DND-41 (cell line): ENCODE measurements at regions not wholly inside any gene's neighbourhood (a gene's known extent, or its start where the extent isn't known, plus 50 kb on each side); places are given as distances from the start of the nearest gene placed in this dataset.

ENCODE experiments used
- ATAC-seq: fragments of 200-7000 bp; cut with Tn5 transposase; 3 replicates; pipeline ENCODE4 v1.9.1; 2021; ENCODE audit warnings: low read depth; ENCODE audit not compliant: insufficient read depth
- DNase-seq: peaks from one replicate; pipeline ENCODE4 v3.0.0-alpha.2; 2020
- H2AFZ ChIP-seq: 2 replicates; pipeline ENCODE4 v1.6.0; 2012; ENCODE audit warnings: low read depth, low read length
- H3K27ac ChIP-seq: 2 replicates; pipeline ENCODE4 v1.5.1; 2012; ENCODE audit warnings: low read length, inconsistent platforms
- H3K27me3 ChIP-seq: fragments of 200-600 bp; sonication (generic); 2 replicates; pipeline ENCODE4 v1.6.0; 2012; ENCODE audit warnings: low read length, mild to moderate bottlenecking, inconsistent platforms; ENCODE audit not compliant: insufficient read depth, poor library complexity
- H3K36me3 ChIP-seq: 2 replicates; pipeline ENCODE4 v1.5.1; 2012; ENCODE audit warnings: low read length, inconsistent platforms; ENCODE audit not compliant: insufficient read depth
- H3K4me1 ChIP-seq: 2 replicates; pipeline ENCODE4 v1.5.1; 2012; ENCODE audit warnings: mild to moderate bottlenecking, low read length; ENCODE audit not compliant: insufficient read depth
- H3K4me2 ChIP-seq: 2 replicates; pipeline ENCODE4 v1.6.0; 2012; ENCODE audit warnings: mild to moderate bottlenecking, moderate library complexity, low read length, inconsistent platforms; ENCODE audit not compliant: insufficient read depth
- H3K4me3 ChIP-seq, 2 experiments: fragments of 200-600 bp in 1 of 2; shearing (Covaris generic) in 1 of 2; 2 replicates each; pipeline ENCODE4 v1.5.1; 2012 to 2016; ENCODE audit warnings: inconsistent platforms in 2 of 2, low read length in 2 of 2, mild to moderate bottlenecking in 2 of 2, low read depth in 1 of 2, moderate library complexity in 1 of 2
- H3K79me2 ChIP-seq: 2 replicates; pipeline ENCODE4 v1.6.0; 2012; ENCODE audit warnings: low read length, inconsistent platforms; ENCODE audit not compliant: insufficient read depth
- H3K9ac ChIP-seq: 2 replicates; pipeline ENCODE4 v1.6.0; 2012; ENCODE audit warnings: low read depth, mild to moderate bottlenecking, inconsistent platforms, low read length, moderate library complexity
- H3K9me3 ChIP-seq: 2 replicates; pipeline ENCODE4 v1.5.1; 2012; ENCODE audit warnings: low read length, moderate library complexity, mild to moderate bottlenecking, inconsistent platforms; ENCODE audit not compliant: insufficient read depth, severe bottlenecking
- H4K20me1 ChIP-seq: 2 replicates; pipeline ENCODE4 v1.6.0; 2012; ENCODE audit warnings: low read length; ENCODE audit not compliant: insufficient read depth
- EZH2 ChIP-seq: IDR thresholded peaks from 3 replicates; pipeline ENCODE4 v1.6.1; 2012; ENCODE audit warnings: borderline replicate concordance, low read depth, mild to moderate bottlenecking, moderate library complexity, low read length, inconsistent platforms; ENCODE audit not compliant: severe bottlenecking
- TF ChIP-seq, protein P1 (sequence below): IDR thresholded peaks from 2 replicates; pipeline ENCODE4 v1.5.1; 2012; ENCODE audit warnings: borderline replicate concordance, low read length, moderate library complexity, mild to moderate bottlenecking; ENCODE audit not compliant: poor library complexity, severe bottlenecking; ENCODE audit errors: extremely low read depth

DNA sequence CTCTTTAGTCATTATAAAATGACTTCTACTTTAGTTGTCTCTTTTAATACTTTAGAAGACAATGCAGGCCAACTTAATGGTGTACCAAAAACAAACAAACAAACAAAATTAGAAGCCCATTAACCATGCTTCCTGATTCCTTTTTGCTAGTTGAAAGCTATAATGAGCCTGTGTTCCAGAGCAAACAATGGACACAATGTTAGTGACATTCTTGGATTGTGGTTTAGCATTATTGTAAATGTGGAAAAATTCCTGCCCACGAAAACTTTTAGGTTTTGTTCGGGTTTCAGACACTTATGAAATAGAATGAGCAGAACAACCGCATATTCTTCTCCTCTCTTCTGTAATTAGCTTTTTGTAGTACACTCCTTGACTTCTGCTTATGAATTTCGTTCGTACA is 1682.7 kb upstream of the PCDH7 start:
- Histone ChIP-seq H3K27ac (no peak overlapping the region), H3K27me3 (no peaks in the 10 kb centered on the region)
- no peak for ATAC-seq

GRCh38 chr4:29043411-29043810 is 1676.8 kb upstream of the PCDH7 start:
- H3K4me2 ChIP-seq, result no peak overlapping the region
- ATAC-seq (no peak), DNase-seq (no peak)
- H3K36me3 ChIP-seq, result no peaks in the 10 kb centered on the region
- no peaks in the 10 kb centered on the region for H3K79me2 ChIP-seq
- H2AFZ ChIP-seq, result no peak overlapping the region
- H3K4me1 ChIP-seq, result no peaks in the 10 kb centered on the region
- no peaks in the 10 kb centered on the region for H4K20me1 ChIP-seq
- no peak overlapping the region for H3K27ac ChIP-seq
- no peaks in the 10 kb centered on the region for H3K9me3 ChIP-seq
- H3K9ac ChIP-seq, result no peak overlapping the region
- TF ChIP-seq, protein P1, sequence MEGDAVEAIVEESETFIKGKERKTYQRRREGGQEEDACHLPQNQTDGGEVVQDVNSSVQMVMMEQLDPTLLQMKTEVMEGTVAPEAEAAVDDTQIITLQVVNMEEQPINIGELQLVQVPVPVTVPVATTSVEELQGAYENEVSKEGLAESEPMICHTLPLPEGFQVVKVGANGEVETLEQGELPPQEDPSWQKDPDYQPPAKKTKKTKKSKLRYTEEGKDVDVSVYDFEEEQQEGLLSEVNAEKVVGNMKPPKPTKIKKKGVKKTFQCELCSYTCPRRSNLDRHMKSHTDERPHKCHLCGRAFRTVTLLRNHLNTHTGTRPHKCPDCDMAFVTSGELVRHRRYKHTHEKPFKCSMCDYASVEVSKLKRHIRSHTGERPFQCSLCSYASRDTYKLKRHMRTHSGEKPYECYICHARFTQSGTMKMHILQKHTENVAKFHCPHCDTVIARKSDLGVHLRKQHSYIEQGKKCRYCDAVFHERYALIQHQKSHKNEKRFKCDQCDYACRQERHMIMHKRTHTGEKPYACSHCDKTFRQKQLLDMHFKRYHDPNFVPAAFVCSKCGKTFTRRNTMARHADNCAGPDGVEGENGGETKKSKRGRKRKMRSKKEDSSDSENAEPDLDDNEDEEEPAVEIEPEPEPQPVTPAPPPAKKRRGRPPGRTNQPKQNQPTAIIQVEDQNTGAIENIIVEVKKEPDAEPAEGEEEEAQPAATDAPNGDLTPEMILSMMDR, result no peak
- TF ChIP-seq EZH2, result no peak
- no peaks in the 10 kb centered on the region for H3K27me3 ChIP-seq
- no peak overlapping the region for H3K4me3 ChIP-seq

More for the DNA sequence above, 1682.7 kb upstream of the PCDH7 start:
- Histone ChIP-seq H3K36me3 (no peaks in the 10 kb centered on the region), H4K20me1 (no peaks in the 10 kb centered on the region), H3K4me3 (no peak overlapping the region), H3K9me3 (no peaks in the 10 kb centered on the region), H2AFZ (no peak overlapping the region), H3K4me1 (no peaks in the 10 kb centered on the region), H3K9ac (no peak overlapping the region), H3K4me2 (no peak overlapping the region), H3K79me2 (no peaks in the 10 kb centered on the region)
- DNase-seq, result no peak
- TF ChIP-seq, protein P1, result no peak
- no peak for TF ChIP-seq EZH2

GRCh38 chr4:29046186-29046585 is 1674.0 kb upstream of the PCDH7 start:
- DNase-seq (no peak), ATAC-seq (no peak)
- Histone ChIP-seq H3K27me3 (no peaks in the 10 kb centered on the region), H3K4me2 (no peak overlapping the region), H3K79me2 (no peaks in the 10 kb centered on the region), H3K9me3 (no peaks in the 10 kb centered on the region), H3K4me3 (no peak overlapping the region), H2AFZ (no peak overlapping the region), H3K4me1 (no peaks in the 10 kb centered on the region), H3K36me3 (no peaks in the 10 kb centered on the region), H4K20me1 (no peaks in the 10 kb centered on the region), H3K27ac (no peak overlapping the region), H3K9ac (no peak overlapping the region)
- TF ChIP-seq, protein P1, result no peak
- TF ChIP-seq EZH2, result no peak

DNA sequence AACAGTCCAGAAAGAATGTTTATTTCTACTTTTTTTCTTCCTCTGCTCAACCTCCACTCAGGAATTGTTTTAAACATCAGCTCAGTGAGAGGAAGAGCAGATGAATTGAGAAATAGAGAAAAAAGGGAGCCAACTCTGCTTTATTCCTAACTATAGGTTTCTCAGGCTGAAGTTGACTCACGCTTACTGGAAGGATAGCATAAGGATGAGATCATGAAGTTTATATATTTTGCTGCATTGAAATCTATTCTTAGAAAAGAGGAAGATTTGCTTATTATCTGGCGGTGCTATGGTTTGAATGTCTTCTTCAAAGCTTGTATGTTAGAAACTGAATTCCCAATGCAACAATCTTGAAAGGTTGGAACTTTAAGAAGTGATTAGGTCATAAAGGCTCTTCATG is 1673.4 kb upstream of the PCDH7 start:
- Histone ChIP-seq H3K36me3 (no peaks in the 10 kb centered on the region), H3K9ac (no peak overlapping the region), H3K4me2 (no peak overlapping the region), H4K20me1 (no peaks in the 10 kb centered on the region), H3K4me3 (no peak overlapping the region), H3K9me3 (no peaks in the 10 kb centered on the region), H3K27ac (no peak overlapping the region), H2AFZ (no peak overlapping the region), H3K79me2 (no peaks in the 10 kb centered on the region), H3K27me3 (no peaks in the 10 kb centered on the region), H3K4me1 (no peaks in the 10 kb centered on the region)
- TF ChIP-seq, protein P1, result no peak
- TF ChIP-seq EZH2, result no peak
- ATAC-seq (no peak), DNase-seq (no peak)
